ENCODE measurements at regions not wholly inside any gene's neighbourhood (a gene's known extent, or its start where the extent isn't known, plus 50 kb on each side); places are given as distances from the start of the nearest gene placed in this dataset.
"Not testable (repeated sequence)": the region's sequence is repeated elsewhere in the genome, so short reads cannot be mapped to it uniquely, and the experiment has no call there.

DNA sequence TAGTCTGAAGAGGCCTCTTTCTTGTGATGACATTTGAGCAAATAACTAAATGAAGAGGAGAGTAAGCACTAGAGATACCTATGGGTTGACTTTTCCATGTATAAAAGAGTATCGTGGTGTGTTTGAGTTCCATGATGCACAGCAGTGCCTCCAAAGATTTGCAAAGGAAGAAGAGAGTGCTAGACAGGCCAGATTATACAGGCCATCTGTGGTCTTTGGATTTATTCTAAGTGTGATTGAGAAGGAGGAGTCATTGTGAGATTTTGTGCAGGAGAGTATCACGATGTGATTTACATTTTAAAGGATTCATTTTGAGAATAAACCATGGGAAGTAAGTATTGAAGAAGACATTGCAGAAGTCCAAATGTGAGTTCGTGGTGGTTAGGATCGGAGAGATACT is 695.9 kb upstream of the FAM98A start:
- DNase-seq (ENCODE audit: low spot score) = no peak

- no peak for DNase-seq (ENCODE audit: low spot score)
Measured at GRCh38 chr2:34291076-34291475, 692.0 kb upstream of the FAM98A start.

DNA sequence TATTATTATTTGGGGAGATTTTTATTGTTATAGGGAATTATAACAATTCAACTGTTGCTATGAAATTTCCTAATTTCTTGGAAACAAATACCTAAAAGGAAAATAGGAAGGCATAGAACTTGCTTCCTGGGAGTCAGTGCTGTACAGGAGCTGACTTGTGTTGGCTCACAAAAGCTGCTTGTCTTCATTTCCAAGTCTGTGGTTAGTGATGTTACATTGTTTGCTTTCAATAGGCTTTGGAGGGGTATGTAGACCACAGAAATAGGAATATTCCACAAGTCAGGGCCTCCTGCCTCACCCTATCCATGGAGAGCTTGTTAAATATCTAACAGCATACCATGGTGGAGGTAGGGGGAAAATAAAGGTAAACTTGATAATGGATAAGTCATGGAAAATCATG is 688.9 kb upstream of the FAM98A start:
- DNase-seq (ENCODE audit: low spot score) = no peak

- no peak for DNase-seq (ENCODE audit: low spot score)
Measured at GRCh38 chr2:34280606-34281005, 681.5 kb upstream of the FAM98A start.

GRCh38 chr2:34266908-34267697 is 668.0 kb upstream of the FAM98A start:
- no peak for DNase-seq (ENCODE audit: low spot score)

- DNase-seq (ENCODE audit: low spot score) = no peak
Measured at GRCh38 chr2:34261701-34262100, 662.6 kb upstream of the FAM98A start.

- DNase-seq (ENCODE audit: low spot score) = no peak
Measured at GRCh38 chr2:34254272-34254878, 655.3 kb upstream of the FAM98A start.

- no peak for DNase-seq (ENCODE audit: low spot score)
Measured at GRCh38 chr2:34252111-34252510, 653.0 kb upstream of the FAM98A start.

DNA sequence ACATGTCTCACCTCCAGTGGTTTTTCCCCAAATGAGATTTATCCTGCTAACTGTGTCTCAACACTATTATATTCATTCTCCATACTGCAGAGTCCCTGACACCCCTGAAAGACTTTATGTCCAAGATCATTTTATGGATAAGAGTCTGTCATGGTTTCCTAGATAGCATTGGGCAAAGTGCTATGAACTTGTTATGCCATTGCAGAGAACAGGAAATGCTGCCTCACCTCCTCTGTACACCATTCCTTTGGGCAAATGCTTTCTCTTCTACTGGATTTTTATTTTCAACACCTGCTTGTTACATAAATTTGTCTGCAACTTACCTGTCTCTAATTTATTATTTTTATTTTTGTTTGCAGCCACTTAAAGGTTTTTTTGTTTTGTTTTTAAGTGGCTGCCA is 652.5 kb upstream of the FAM98A start:
- no peak for DNase-seq (ENCODE audit: low spot score)

DNA sequence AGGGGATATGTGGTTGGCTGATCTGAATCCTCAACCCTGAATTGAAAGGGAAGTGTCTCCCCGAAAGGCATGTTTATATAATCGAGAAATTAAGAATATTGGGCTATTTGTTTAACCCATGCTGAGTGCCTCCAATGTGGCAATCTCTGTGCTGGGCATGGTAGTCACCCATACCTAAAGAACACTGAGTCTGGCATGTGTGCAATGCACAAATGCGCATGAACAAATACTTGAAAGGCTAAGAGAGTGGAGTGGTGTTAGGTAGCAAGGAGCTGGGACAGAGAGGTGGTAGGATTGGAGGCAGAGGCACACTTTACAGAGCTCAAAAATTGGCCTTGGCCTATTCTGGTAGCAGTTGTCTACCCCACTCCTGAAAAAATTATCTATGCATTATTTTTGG is 645.1 kb upstream of the FAM98A start:
- DNase-seq (ENCODE audit: low spot score) = no peak

GRCh38 chr2:34242763-34243123 is 643.6 kb upstream of the FAM98A start:
- no peak for DNase-seq (ENCODE audit: low spot score)

DNA sequence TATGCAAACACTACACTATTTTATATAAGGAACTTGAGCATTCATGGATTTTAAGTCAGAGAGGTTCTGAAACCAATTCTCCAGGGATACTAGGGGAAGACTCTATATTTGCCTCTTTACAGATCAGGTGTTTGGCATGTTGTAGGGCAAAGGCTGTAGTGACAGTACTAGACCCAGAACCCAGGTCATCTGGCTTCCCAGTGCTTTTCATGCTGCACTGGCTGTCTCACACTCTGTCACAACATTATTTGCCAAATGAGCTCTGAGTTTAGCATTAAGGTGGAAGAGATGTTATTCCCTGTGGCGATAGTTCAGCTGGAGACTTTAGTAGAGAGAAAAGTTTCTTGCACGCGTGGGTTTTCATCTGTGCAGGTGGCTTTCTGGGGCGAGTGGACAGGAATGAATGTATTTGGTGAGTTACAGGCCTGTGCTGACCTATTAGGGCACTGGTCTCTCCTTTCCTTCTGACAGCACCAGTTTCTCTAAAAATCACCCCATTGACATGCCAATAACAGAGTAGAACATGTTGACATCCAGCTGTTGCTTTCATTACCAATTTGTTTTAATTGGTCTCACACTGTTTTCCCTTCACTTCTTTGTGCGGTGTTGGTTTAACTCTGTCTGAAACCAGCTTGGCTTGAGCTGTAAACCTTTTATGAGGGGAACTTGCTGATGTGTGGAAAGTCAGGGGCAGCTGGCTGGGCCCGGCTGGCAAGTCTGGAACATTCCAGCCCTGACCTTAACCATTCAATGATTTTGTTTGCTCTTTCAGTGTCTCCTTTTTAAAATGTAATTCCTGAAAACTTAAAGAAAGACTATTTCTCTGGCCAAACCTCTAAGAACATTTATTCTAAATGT is 643.0 kb upstream of the FAM98A start:
- DNase-seq (ENCODE audit: low spot score) = no peak

DNA sequence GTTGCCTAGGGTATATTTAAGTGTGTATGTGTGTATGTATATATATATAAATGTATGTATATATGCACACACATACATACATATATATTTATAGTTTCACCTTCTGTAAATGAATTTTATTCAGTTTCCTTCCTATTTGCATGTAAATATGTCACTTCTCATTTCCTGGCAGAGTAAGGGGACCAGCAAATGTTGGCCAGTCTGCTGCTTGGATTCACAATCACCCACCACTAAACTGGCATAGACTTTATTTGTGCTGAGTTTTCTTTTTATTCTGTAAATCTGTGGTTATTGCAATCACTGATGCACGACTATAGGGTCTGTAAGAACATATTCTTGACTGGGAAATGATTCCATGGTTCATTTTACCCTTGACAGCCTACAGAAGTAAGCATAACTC is 640.4 kb upstream of the FAM98A start:
- DNase-seq (ENCODE audit: low spot score) = no peak

- DNase-seq (ENCODE audit: low spot score) = no peak
Measured at GRCh38 chr2:34234823-34235222, 635.7 kb upstream of the FAM98A start.

GRCh38 chr2:34229998-34230397 is 630.9 kb upstream of the FAM98A start:
- no peak for DNase-seq (ENCODE audit: low spot score)

GRCh38 chr2:34215174-34215573 is 616.1 kb upstream of the FAM98A start:
- DNase-seq (ENCODE audit: low spot score) = no peak

DNA sequence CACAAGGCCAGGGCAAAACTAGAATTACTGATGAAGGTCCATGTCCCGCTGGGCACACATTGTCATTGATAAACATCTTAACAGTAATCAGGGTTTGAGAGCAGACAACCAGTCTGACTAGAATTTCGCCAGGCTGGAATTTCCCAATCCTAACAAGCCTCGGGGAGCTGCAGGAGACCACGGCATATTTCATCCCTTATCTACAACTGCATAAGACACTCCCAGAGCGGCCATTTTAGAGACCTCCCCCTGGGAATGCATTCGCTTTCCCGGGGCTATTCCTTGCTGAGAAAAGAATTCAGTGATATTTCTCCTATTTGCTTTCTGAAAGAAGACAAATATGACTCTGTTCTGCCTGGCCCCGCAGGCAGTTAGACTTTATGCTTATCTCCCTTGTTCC is 611.3 kb upstream of the FAM98A start:
- DNase-seq (ENCODE audit: low spot score) = not testable (repeated sequence)

DNA sequence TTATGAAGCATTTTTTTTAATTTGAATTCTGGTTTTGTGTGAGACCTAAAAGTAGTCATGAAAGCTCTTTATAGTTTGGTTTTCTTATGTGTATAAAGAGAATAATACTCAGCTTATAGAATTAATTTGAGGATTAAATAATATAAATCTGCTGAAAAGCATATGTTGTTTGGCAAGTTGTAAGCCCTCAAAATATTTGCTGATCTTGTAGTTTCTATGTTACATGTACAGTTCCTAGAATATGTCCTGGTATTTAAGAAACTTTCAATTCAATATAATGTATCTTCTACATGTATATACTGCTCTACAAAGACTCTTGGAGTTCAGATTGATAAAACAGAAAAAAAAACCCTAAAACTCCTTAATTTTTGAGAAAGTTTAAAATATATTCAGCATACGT is 605.5 kb upstream of the FAM98A start:
- no peak for DNase-seq (ENCODE audit: low spot score)

DNA sequence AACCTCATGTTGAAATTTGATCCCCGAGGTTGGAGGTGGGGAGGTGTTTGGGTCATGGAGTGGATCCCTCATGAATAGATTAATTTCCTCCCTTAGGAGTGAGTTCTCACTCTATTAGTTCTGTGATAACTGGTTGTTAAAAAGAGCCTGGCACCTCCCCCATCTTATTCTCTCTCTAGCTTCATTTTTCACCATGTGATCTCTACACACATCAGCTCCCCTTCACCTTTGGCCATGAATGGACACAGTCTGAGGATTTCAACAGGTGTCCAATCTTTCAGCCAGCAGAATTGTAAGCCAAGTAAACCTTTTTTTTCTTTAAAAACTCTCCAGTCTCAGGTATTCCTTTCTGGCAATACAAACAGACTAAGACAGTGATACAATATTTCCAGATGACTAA is 602.0 kb upstream of the FAM98A start:
- no peak for DNase-seq (ENCODE audit: low spot score)

DNA sequence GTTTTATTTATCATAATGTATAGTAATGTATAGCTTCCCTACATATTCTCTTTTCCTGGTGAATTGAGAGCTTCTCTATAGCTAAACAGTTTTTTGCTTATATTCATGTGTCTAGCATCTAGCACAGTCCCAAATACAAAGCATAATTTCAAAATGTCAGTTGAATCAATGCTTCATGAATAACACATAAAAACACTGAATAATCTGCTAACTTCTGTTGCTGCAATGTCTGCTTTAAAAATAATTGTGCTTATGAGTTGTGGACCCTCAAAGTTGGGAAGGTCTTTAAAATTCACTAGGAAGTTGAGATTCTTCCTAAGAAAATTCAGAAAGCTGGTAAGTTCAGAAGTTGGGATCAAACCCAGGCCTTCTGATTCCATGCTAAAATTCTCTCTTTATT is 600.9 kb upstream of the FAM98A start:
- no peak for DNase-seq (ENCODE audit: low spot score)

DNA sequence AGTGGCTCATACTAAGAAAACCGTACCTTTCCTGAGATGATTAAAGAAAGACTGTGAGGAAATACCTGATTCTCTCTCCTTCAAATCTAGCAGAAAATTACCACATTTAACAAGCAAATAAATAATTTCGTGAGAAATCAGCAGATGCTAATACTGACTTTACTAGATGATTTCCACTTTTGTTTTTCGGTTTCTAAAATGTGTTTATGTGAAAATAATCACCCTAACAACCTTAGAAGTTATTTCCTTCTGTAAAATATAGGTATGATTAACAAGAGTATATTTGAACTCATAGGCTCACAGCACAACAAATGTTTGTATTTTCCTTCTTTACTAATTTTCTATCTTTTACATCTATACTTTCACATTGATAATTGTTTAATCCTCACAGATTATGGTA is 594.1 kb upstream of the FAM98A start:
- no peak for DNase-seq (ENCODE audit: low spot score)

GRCh38 chr2:34188464-34189303 is 589.6 kb upstream of the FAM98A start:
- no peak for DNase-seq (ENCODE audit: low spot score)

Measured in AG20443 (cell line).